OCI-LY3 (cell line): ENCODE measurements at regions not wholly inside any gene's neighbourhood (a gene's known extent, or its start where the extent isn't known, plus 50 kb on each side); places are given as distances from the start of the nearest gene placed in this dataset.
"Not testable (repeated sequence)": the region's sequence is repeated elsewhere in the genome, so short reads cannot be mapped to it uniquely, and the experiment has no call there.

Source experiments
- H2AFZ ChIP-seq: fragments of 200-600, 300-600 bp; shearing (Covaris generic); 2 replicates; pipeline ENCODE4 v1.6.0; 2014; ENCODE audit warnings: antibody characterized with exemption, low read depth, low read length
- H3K27ac ChIP-seq: fragments of 200-600, 300-600 bp; sonication (generic); 2 replicates; pipeline ENCODE4 v1.5.1; 2014; ENCODE audit warnings: mild to moderate bottlenecking, low read length, moderate library complexity, mixed read lengths
- H3K27me3 ChIP-seq: fragments of 200-600, 300-600 bp; sonication (generic); 2 replicates; pipeline ENCODE4 v1.6.1; 2014; ENCODE audit warnings: low read depth, low read length, mixed read lengths
- H3K36me3 ChIP-seq: fragments of 200-600, 300-600 bp; sonication (generic); replicated peaks from 2 replicates; pipeline ENCODE3; 2014; ENCODE audit warnings: low read depth, low read length, mixed read lengths
- H3K4me1 ChIP-seq: fragments of 300-600, 200-600 bp; sonication (generic); 2 replicates; pipeline ENCODE4 v1.6.1; 2014; ENCODE audit warnings: low read length, mixed read lengths
- H3K4me2 ChIP-seq: fragments of 200-600, 300-600 bp; sonication (generic); 2 replicates; pipeline ENCODE4 v1.6.1; 2014; ENCODE audit warnings: low read length, mixed read lengths
- H3K4me3 ChIP-seq: fragments of 300-600, 200-600 bp; sonication (generic); 2 replicates; pipeline ENCODE4 v1.5.1; 2014; ENCODE audit warnings: antibody characterized with exemption, mild to moderate bottlenecking, low read length, moderate library complexity
- H3K79me2 ChIP-seq: fragments of 300-600, 200-600 bp; shearing (Covaris generic); 2 replicates; pipeline ENCODE4 v1.6.1; 2014; ENCODE audit warnings: mild to moderate bottlenecking, low read length, mixed read lengths
- H3K9ac ChIP-seq: fragments of 300-600, 200-600 bp; shearing (Covaris generic); 2 replicates; pipeline ENCODE4 v1.6.0; 2014; ENCODE audit warnings: mild to moderate bottlenecking, low read length, moderate library complexity
- H3K9me3 ChIP-seq: fragments of 200-600, 300-600 bp; shearing (Covaris generic); 2 replicates; pipeline ENCODE4 v1.6.1; 2014; ENCODE audit warnings: low read length, mixed read lengths; ENCODE audit not compliant: insufficient read depth
- H4K20me1 ChIP-seq: fragments of 200-600, 300-600 bp; sonication (generic); 2 replicates; pipeline ENCODE4 v1.6.1; 2016; ENCODE audit warnings: low read length, mixed read lengths; ENCODE audit not compliant: insufficient read depth
- CTCF ChIP-seq: fragments of 200-600, 300-600 bp; sonication (generic); IDR thresholded peaks from 2 replicates; pipeline ENCODE4 v1.5.1; 2014; ENCODE audit warnings: antibody characterized with exemption, low read length, low read depth
- EZH2phosphoT487 ChIP-seq: fragments of 200-600 bp; shearing (Covaris generic); IDR thresholded peaks from 2 replicates; pipeline ENCODE4 v1.6.1; 2018; ENCODE audit warnings: antibody characterized with exemption, mixed run types, low read depth

- Histone ChIP-seq H3K27ac (no peak overlapping the region), H3K4me3 (no peak overlapping the region), H3K9me3 (no peaks in the 10 kb centered on the region), H3K27me3 (no peaks in the 10 kb centered on the region), H3K36me3 (no peaks in the 10 kb centered on the region), H3K4me2 (no peak overlapping the region), H2AFZ (no peak overlapping the region), H3K79me2 (no peaks in the 10 kb centered on the region), H3K9ac (no peak overlapping the region), H4K20me1 (no peaks in the 10 kb centered on the region), H3K4me1 (no peaks in the 10 kb centered on the region; the same call in 1 of the 2 replicates)
- no peak for TF ChIP-seq EZH2phosphoT487
- no peak for TF ChIP-seq CTCF
Measured at GRCh38 chr6:6960571-6961251, 147.1 kb upstream of the RREB1 start.

GRCh38 chr6:6962086-6962485, 145.7 kb upstream of the RREB1 start:
- no peaks in the 10 kb centered on the region for H3K9me3 ChIP-seq
- H3K4me3 ChIP-seq: no peak overlapping the region
- H3K9ac ChIP-seq: no peak overlapping the region
- H3K79me2 ChIP-seq: no peaks in the 10 kb centered on the region
- H3K4me1 ChIP-seq: no peaks in the 10 kb centered on the region; the same call in 1 of the 2 replicates
- H3K27me3 ChIP-seq: no peaks in the 10 kb centered on the region
- no peak for TF ChIP-seq CTCF
- no peak for TF ChIP-seq EZH2phosphoT487
- H3K27ac ChIP-seq: no peak overlapping the region
- no peaks in the 10 kb centered on the region for H4K20me1 ChIP-seq
- H3K36me3 ChIP-seq: no peaks in the 10 kb centered on the region
- H3K4me2 ChIP-seq: no peak overlapping the region
- H2AFZ ChIP-seq: no peak overlapping the region

GRCh38 chr6:6962699-6963098, 145.1 kb upstream of the RREB1 start:
- H2AFZ ChIP-seq: no peak overlapping the region
- no peaks in the 10 kb centered on the region; the same call in 1 of the 2 replicates for H3K4me1 ChIP-seq
- no peaks in the 10 kb centered on the region for H3K9me3 ChIP-seq
- no peak for TF ChIP-seq CTCF
- no peak overlapping the region for H3K4me3 ChIP-seq
- H3K4me2 ChIP-seq: no peak overlapping the region
- no peak overlapping the region for H3K27ac ChIP-seq
- no peaks in the 10 kb centered on the region for H3K27me3 ChIP-seq
- H4K20me1 ChIP-seq: no peaks in the 10 kb centered on the region
- no peaks in the 10 kb centered on the region for H3K79me2 ChIP-seq
- no peaks in the 10 kb centered on the region for H3K36me3 ChIP-seq
- H3K9ac ChIP-seq: no peak overlapping the region

GRCh38 chr6:6963390-6963789, 144.4 kb upstream of the RREB1 start:
- not testable (repeated sequence) for H3K4me3 ChIP-seq, H3K79me2 ChIP-seq, H3K4me2 ChIP-seq, H3K9me3 ChIP-seq, H3K27ac ChIP-seq, H3K9ac ChIP-seq, H3K4me1 ChIP-seq, H3K27me3 ChIP-seq, H3K36me3 ChIP-seq, H2AFZ ChIP-seq, H4K20me1 ChIP-seq
